B cell (primary cell): ENCODE measurements at regions not wholly inside any gene's neighbourhood (a gene's known extent, or its start where the extent isn't known, plus 50 kb on each side); places are given as distances from the start of the nearest gene placed in this dataset.
"Not testable (repeated sequence)": the region's sequence is repeated elsewhere in the genome, so short reads cannot be mapped to it uniquely, and the experiment has no call there.

Experiments used
- ATAC-seq: fragments of 200-7000 bp; cut with Tn5 transposase; one replicate; pipeline ENCODE4 v1.10.0; 2021; ENCODE audit warnings: low read depth, mild to moderate bottlenecking, moderate number of reproducible peaks, moderate library complexity
- CTCF ChIA-PET: fragments of 350-600 bp; sonication (Branson Sonifier 250); formaldehyde crosslinking; loops from one replicate; lab custom pipeline; 2021; ENCODE audit warnings: antibody characterized with exemption, inconsistent platforms; lab: Charles Lee
- POLR2A ChIA-PET: fragments of 350-600 bp; sonication (Branson Sonifier 250); formaldehyde crosslinking; loops from one replicate; lab custom pipeline; 2021; ENCODE audit warnings: antibody characterized with exemption; lab: Charles Lee
- DNase-seq: peaks from one replicate; pipeline ENCODE4 v3.0.0; 2013
- H2AFZ ChIP-seq: 2 replicates; pipeline ENCODE4 v1.6.1; 2012; ENCODE audit warnings: mild to moderate bottlenecking, low read depth, low read length; ENCODE audit not compliant: insufficient read depth, poor library complexity, severe bottlenecking
- H3K27ac ChIP-seq, 2 donors: 1 replicate in 1 of 2; 2 replicates in 1 of 2; pipeline ENCODE4 v1.5.1; 2012 to 2013; ENCODE audit warnings: low read length in 2 of 2, mild to moderate bottlenecking in 2 of 2, moderate library complexity in 1 of 2
- H3K27me3 ChIP-seq, 4 experiments: fragments of 200-600 bp in 1 of 4; sonication (generic) in 1 of 4; replicated peaks in 1 of 4; 1 replicate in 2 of 4; 2 replicates in 2 of 4; pipeline versions ENCODE4 v1.6.1 to v1.7.0; 2013 to 2016; ENCODE audit warnings: low read length in 3 of 4, mild to moderate bottlenecking in 2 of 4, mixed read lengths in 1 of 4, moderate library complexity in 1 of 4; ENCODE audit not compliant: insufficient read depth in 4 of 4, control insufficient read depth in 3 of 4; ENCODE audit errors: control extremely low read depth in 1 of 4
- H3K36me3 ChIP-seq, 2 experiments: replicated peaks in 1 of 2; 1 replicate in 1 of 2; 2 replicates in 1 of 2; pipeline versions ENCODE4 v1.6.1 to v1.7.1; 2013; ENCODE audit warnings: low read length in 1 of 2; ENCODE audit not compliant: insufficient read depth in 2 of 2, control insufficient read depth in 1 of 2; ENCODE audit errors: control extremely low read depth in 1 of 2, extremely low read depth in 1 of 2
- H3K4me1 ChIP-seq, 2 donors: fragments of 200-600 bp in 1 of 2; sonication (generic) in 1 of 2; 1 replicate in 1 of 2; 2 replicates in 1 of 2; pipeline versions ENCODE4 v1.5.1 to v1.6.1; 2013 to 2017; ENCODE audit warnings: low read length in 2 of 2; ENCODE audit not compliant: control insufficient read depth in 2 of 2, insufficient read depth in 2 of 2
- H3K4me2 ChIP-seq: replicated peaks from 2 replicates; pipeline ENCODE3; 2012; ENCODE audit warnings: mild to moderate bottlenecking, low read depth, low read length; ENCODE audit not compliant: poor library complexity, severe bottlenecking
- H3K4me3 ChIP-seq, 5 experiments: fragments of 200-600 bp in 1 of 5; sonication (generic) in 1 of 5; 1 replicate in 3 of 5; 2 replicates in 2 of 5; pipeline versions ENCODE4 v1.5.1 to v1.7.0; 2011 to 2016; ENCODE audit warnings: low read length in 4 of 5, mild to moderate bottlenecking in 4 of 5, low read depth in 2 of 5, control low read depth in 1 of 5, moderate library complexity in 1 of 5; ENCODE audit not compliant: insufficient read depth in 1 of 5; ENCODE audit errors: control extremely low read depth in 1 of 5, extremely low read depth in 1 of 5
- H3K79me2 ChIP-seq: fragments of 200-600 bp; sonication (generic); one replicate; pipeline ENCODE4 v1.6.0; 2016; ENCODE audit warnings: low read length; ENCODE audit not compliant: control insufficient read depth, insufficient read depth
- H3K9ac ChIP-seq: fragments of 200-600 bp; sonication (generic); 2 replicates; pipeline ENCODE4 v1.6.1; 2017; ENCODE audit warnings: mild to moderate bottlenecking, low read length, moderate library complexity
- H3K9me3 ChIP-seq, 3 donors: one replicate each; pipeline versions ENCODE4 v1.6.1 to v1.7.1; 2013; ENCODE audit warnings: low read length in 2 of 3; ENCODE audit not compliant: control insufficient read depth in 2 of 3, insufficient read depth in 1 of 3; ENCODE audit errors: control extremely low read depth in 1 of 3
- H4K20me1 ChIP-seq: 2 replicates; pipeline ENCODE4 v1.6.0; 2012; ENCODE audit warnings: mild to moderate bottlenecking, low read length; ENCODE audit not compliant: insufficient read depth, control insufficient read depth, poor library complexity, severe bottlenecking
- H3K27ac Mint-ChIP-seq: one replicate; pipeline ENCODE4 v1.8.0; 2021; ENCODE audit warnings: mixed read lengths
- H3K27me3 Mint-ChIP-seq: one replicate; pipeline ENCODE4 v1.8.0; 2021; ENCODE audit warnings: mixed read lengths
- H3K4me1 Mint-ChIP-seq: one replicate; pipeline ENCODE4 v1.8.0; 2021; ENCODE audit warnings: mixed read lengths
- H3K4me3 Mint-ChIP-seq: one replicate; pipeline ENCODE4 v1.8.0; 2021; ENCODE audit warnings: mixed read lengths
- H3K9me3 Mint-ChIP-seq: one replicate; pipeline ENCODE4 v1.8.0; 2022; ENCODE audit warnings: mixed read lengths; ENCODE audit not compliant: insufficient read depth
- WGBS: methylation state at CpG from one replicate; pipeline ENCODE4 v1.1.5; 2013; ENCODE audit warnings: missing lambda C conversion rate; ENCODE audit not compliant: insufficient coverage; 5-methylcytosine and 5-hydroxymethylcytosine counted together
- intact Hi-C: fragments of 100-400 bp; cut with micrococcal nuclease; formaldehyde crosslinking; loops from one replicate; pipeline ENCODE4 v1.10.0; 2022

DNA sequence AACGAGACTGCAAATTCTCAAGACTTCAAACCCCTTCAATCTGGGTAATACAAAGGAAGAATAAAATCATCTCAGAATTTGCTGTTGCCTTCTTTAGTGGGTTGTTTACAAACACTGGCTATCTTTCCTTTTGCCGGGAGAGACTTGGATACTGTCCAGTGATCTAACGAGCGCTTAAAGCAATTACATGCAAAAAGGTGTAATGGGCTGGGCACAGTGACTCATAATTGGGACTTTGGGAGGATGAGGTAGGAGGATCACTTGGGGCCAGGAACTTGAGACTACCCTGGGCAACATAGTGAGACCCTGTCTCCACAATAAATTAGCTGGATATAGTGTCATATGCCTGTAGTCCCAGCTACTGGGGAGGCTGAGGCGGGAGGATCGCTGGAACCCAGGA is 52.2 kb upstream of the DEFB108B start:
- H3K79me2 ChIP-seq, H3K27ac Mint-ChIP-seq, H3K4me1 ChIP-seq, CTCF ChIA-PET, ATAC-seq, H2AFZ ChIP-seq, H3K4me3 Mint-ChIP-seq, DNase-seq, H3K27ac ChIP-seq, POLR2A ChIA-PET, H3K9me3 Mint-ChIP-seq, H3K36me3 ChIP-seq, H3K4me3 ChIP-seq, H3K27me3 ChIP-seq, H3K9me3 ChIP-seq, H3K9ac ChIP-seq, H4K20me1 ChIP-seq, H3K4me1 Mint-ChIP-seq, H3K4me2 ChIP-seq: not testable (repeated sequence)
- intact Hi-C loops, result loop anchor here (10.0 kb wide), 1 partner anchor 326 kb away; the partner anchor contains the start of gene NADSYN1
- H3K27me3 Mint-ChIP-seq, result peaks cover 23% of the 10 kb centered on the region
- no CpG with 5 or more reads among the region's 6 CpGs for WGBS

- H3K27me3 ChIP-seq, H3K9me3 Mint-ChIP-seq, H3K4me1 ChIP-seq, H3K9ac ChIP-seq, H3K9me3 ChIP-seq, DNase-seq, H3K79me2 ChIP-seq, H3K27ac Mint-ChIP-seq, CTCF ChIA-PET, H3K36me3 ChIP-seq, H3K4me2 ChIP-seq, H3K4me3 ChIP-seq, H3K27ac ChIP-seq, H2AFZ ChIP-seq, H3K4me3 Mint-ChIP-seq, H3K4me1 Mint-ChIP-seq, ATAC-seq, POLR2A ChIA-PET, H4K20me1 ChIP-seq: not testable (repeated sequence)
- intact Hi-C loops, result loop anchor here (10.0 kb wide), 1 partner anchor 327 kb away; the partner anchor contains the start of gene NADSYN1
- H3K27me3 Mint-ChIP-seq, result peaks cover 23% of the 10 kb centered on the region
- 95% methylated on average over 3 of the region's 5 CpGs for WGBS
Observed at GRCh38 chr11:71781491-71781890, 51.5 kb upstream of the DEFB108B start.

DNA sequence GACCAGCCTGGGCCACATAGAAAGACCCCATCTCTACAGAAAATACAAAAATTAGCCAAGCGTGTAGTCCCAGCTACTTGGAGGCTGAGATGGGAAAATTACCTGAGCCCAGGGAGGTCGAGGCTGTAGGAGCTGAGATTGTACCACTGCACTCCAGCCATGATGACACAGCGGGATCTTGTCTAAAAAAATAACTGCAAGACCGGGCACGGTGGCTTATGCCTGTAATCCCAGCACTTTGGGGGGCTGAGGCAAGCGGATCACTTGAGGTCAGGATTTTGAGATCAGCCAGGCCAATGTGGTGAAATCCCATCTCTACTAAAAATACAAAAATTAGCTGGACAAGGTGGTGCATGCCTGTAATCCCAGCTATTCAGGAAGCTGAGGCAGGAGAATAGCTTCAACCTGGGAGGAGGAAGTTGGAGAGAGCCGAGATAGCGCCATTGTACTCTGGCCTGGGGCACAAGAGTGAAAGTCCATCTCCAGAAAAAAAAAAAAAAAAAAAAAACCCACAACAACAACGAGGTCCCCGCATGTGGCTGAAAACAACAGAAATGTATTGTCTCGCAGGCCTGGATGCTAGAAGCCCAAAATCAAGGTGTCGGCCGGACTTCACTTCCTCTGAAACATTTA is 50.7 kb upstream of the DEFB108B start:
- not testable (repeated sequence) for H3K36me3 ChIP-seq

GRCh38 chr11:71783191-71783590 is 49.8 kb upstream of the DEFB108B start:
- H3K4me3 Mint-ChIP-seq, DNase-seq, CTCF ChIA-PET, H3K36me3 ChIP-seq, ATAC-seq, H3K9me3 ChIP-seq, H3K4me1 ChIP-seq, H3K79me2 ChIP-seq, H3K27ac Mint-ChIP-seq, H4K20me1 ChIP-seq, POLR2A ChIA-PET, H3K9me3 Mint-ChIP-seq, H3K4me3 ChIP-seq, H2AFZ ChIP-seq, H3K9ac ChIP-seq, H3K27ac ChIP-seq, H3K4me2 ChIP-seq, H3K27me3 ChIP-seq: not testable (repeated sequence)
- Mint-ChIP-seq H3K27me3 (peaks cover 23% of the 10 kb centered on the region), H3K4me1 (peaks cover 13% of the 10 kb centered on the region)
- WGBS, result 78% methylated on average over 3 of the region's 4 CpGs
- intact Hi-C loops, result loop anchor here (10.0 kb wide), 1 partner anchor 328 kb away; the partner anchor contains the start of gene NADSYN1

More for the DNA sequence above, 50.7 kb upstream of the DEFB108B start:
- H3K4me2 ChIP-seq, DNase-seq, H4K20me1 ChIP-seq, H3K4me3 Mint-ChIP-seq, H3K9me3 ChIP-seq, H3K27me3 ChIP-seq, H2AFZ ChIP-seq, H3K4me1 ChIP-seq, H3K27ac Mint-ChIP-seq, H3K27ac ChIP-seq, H3K9ac ChIP-seq, POLR2A ChIA-PET, H3K9me3 Mint-ChIP-seq, H3K79me2 ChIP-seq, H3K4me3 ChIP-seq, H3K4me1 Mint-ChIP-seq, ATAC-seq: not testable (repeated sequence)
- CTCF ChIA-PET, result interaction anchor here (0.7 kb wide), 1 partner anchor 850 kb away, joined by 3 read pairs; no protein-coding TSS in a partner anchor
- WGBS, result 88% methylated on average over 9 of the region's 13 CpGs
- peaks cover 23% of the 10 kb centered on the region for H3K27me3 Mint-ChIP-seq
- intact Hi-C loops, result loop anchor here (10.0 kb wide), 1 partner anchor 328 kb away; the partner anchor contains the start of gene NADSYN1
